HepG2 (cell line): ENCODE measurements at regions not wholly inside any gene's neighbourhood (a gene's known extent, or its start where the extent isn't known, plus 50 kb on each side); places are given as distances from the start of the nearest gene placed in this dataset.

Experiments used
- ATAC-seq: fragments of 200-7000 bp; cut with Tn5 transposase; 3 replicates; pipeline ENCODE4 v1.9.1; 2020; ENCODE audit warnings: mild to moderate bottlenecking, moderate library complexity
- BruUV-seq: library from RNA; stranded (reverse); fragments of 400-500 nt; replicated peaks from 2 replicates; lab custom pipeline; 2021; lab: Mats Ljungman, UMichigan
- CTCF ChIA-PET: fragments of 300-600 bp; formaldehyde crosslinking; extraction: SDS; loops from one replicate; lab custom pipeline; 2021; ENCODE audit warnings: low total read pairs, inconsistent platforms, low intra/inter-chr PET ratio; lab: Yijun Ruan, JAX
- POLR2A ChIA-PET: fragments of 350-600 bp; sonication (Branson Sonifier 250); formaldehyde crosslinking; loops from one replicate; lab custom pipeline; 2020; ENCODE audit warnings: antibody characterized with exemption, inconsistent platforms; lab: Yijun Ruan, JAX
- DNase-seq: peaks from one replicate; pipeline ENCODE4 v3.0.0-alpha.2; 2015; ENCODE audit warnings: low spot score
- FAIRE-seq: peaks from 3 replicates; lab custom pipeline; 2011; peaks lifted over from hg19 to GRCh38; lab: Jason Lieb, UNC
- H2AFZ ChIP-seq: one replicate; pipeline ENCODE4 v1.6.1; 2011; ENCODE audit warnings: low read length, inconsistent platforms
- H3K27ac ChIP-seq: fragments of 300-600 bp; 3 replicates; pipeline ENCODE4 v1.8.0; 2011; ENCODE audit warnings: mixed run types, mild to moderate bottlenecking, mixed read lengths, low read length, inconsistent platforms; ENCODE audit not compliant: insufficient read depth; ENCODE audit errors: extremely low read length
- H3K27me3 ChIP-seq, 2 experiments: fragments of 200-600 bp in 1 of 2; 2 replicates in 1 of 2; 3 replicates in 1 of 2; pipeline versions ENCODE4 v1.6.0 to v1.8.0; 2011; ENCODE audit warnings: low read length in 2 of 2, mild to moderate bottlenecking in 2 of 2, moderate library complexity in 2 of 2, inconsistent platforms in 1 of 2; ENCODE audit not compliant: insufficient read depth in 2 of 2, control insufficient read depth in 1 of 2
- H3K36me3 ChIP-seq, 2 experiments: fragments of 200-600 bp in 1 of 2; replicated peaks in 1 of 2; 2 replicates in 1 of 2; 3 replicates in 1 of 2; pipeline versions ENCODE4 v1.5.1 to v1.8.0; 2011; ENCODE audit warnings: low read length in 2 of 2, inconsistent platforms in 1 of 2; ENCODE audit not compliant: insufficient read depth in 2 of 2, control insufficient read depth in 1 of 2
- H3K4me1 ChIP-seq: 2 replicates; pipeline ENCODE4 v1.5.1; 2012; ENCODE audit warnings: low read length, inconsistent platforms; ENCODE audit not compliant: insufficient read depth
- H3K4me2 ChIP-seq: 2 replicates; pipeline ENCODE4 v1.6.0; 2011; ENCODE audit warnings: low read depth, low read length, inconsistent platforms
- H3K4me3 ChIP-seq, 3 experiments: fragments of 200-600 bp in 1 of 3; sonication (generic), shearing (Covaris generic) in 1 of 3; replicated peaks in 1 of 3; 2 replicates each; pipeline ENCODE4 v1.5.1; 2011 to 2016; ENCODE audit warnings: low read length in 3 of 3, inconsistent platforms in 2 of 3, low read depth in 2 of 3, mild to moderate bottlenecking in 2 of 3, control low read depth in 1 of 3, mixed read lengths in 1 of 3; ENCODE audit not compliant: insufficient read depth in 1 of 3
- H3K79me2 ChIP-seq: one replicate; pipeline ENCODE4 v1.6.1; 2011; ENCODE audit warnings: low read length, inconsistent platforms; ENCODE audit not compliant: insufficient read depth
- H3K9ac ChIP-seq: 2 replicates; pipeline ENCODE4 v1.6.0; 2011; ENCODE audit warnings: mild to moderate bottlenecking, low read depth, low read length, inconsistent platforms; ENCODE audit not compliant: insufficient read depth
- H3K9me3 ChIP-seq: 2 replicates; pipeline ENCODE4 v1.5.1; 2012; ENCODE audit warnings: mild to moderate bottlenecking, low read length
- H4K20me1 ChIP-seq: 2 replicates; pipeline ENCODE4 v1.6.0; 2011; ENCODE audit warnings: inconsistent platforms, mild to moderate bottlenecking, low read length, moderate library complexity; ENCODE audit not compliant: insufficient read depth
- CBX1 ChIP-seq: IDR thresholded peaks from one replicate; pipeline ENCODE4 v1.6.1; 2016; ENCODE audit warnings: antibody characterized with exemption, low read depth
- CBX5 ChIP-seq: sonication (generic); formaldehyde crosslinking; IDR thresholded peaks from 2 replicates; pipeline ENCODE4 v1.4.0; 2020; ENCODE audit warnings: missing genetic modification reagents, borderline replicate concordance
- CHD4 ChIP-seq: fragments of 200-600 bp; sonication (generic); IDR thresholded peaks from 2 replicates; pipeline ENCODE4 v1.7.0; 2017; ENCODE audit warnings: mild to moderate bottlenecking, low read length, borderline replicate concordance
- HCFC1 ChIP-seq: fragments of 150-350 bp; IDR thresholded peaks from 2 replicates; pipeline ENCODE4 v1.6.1; 2014; ENCODE audit warnings: low read depth, low read length
- ONECUT2 ChIP-seq: sonication (generic); formaldehyde crosslinking; IDR thresholded peaks from 2 replicates; pipeline ENCODE4 v1.4.0; 2020; ENCODE audit warnings: missing genetic modification reagents
- RELA ChIP-seq: sonication (generic); formaldehyde crosslinking; IDR thresholded peaks from 2 replicates; pipeline ENCODE4 v1.4.0; 2020; ENCODE audit warnings: missing genetic modification reagents
- SIX1 ChIP-seq: sonication (generic); formaldehyde crosslinking; IDR thresholded peaks from 2 replicates; pipeline ENCODE4 v1.4.0; 2020; ENCODE audit warnings: missing genetic modification reagents, borderline replicate concordance
- SOX13 ChIP-seq, 3 experiments: fragments of 450-650 bp in 1 of 3; sonication (generic) in 1 of 3; formaldehyde crosslinking in 1 of 3; IDR thresholded peaks in 2 of 3; conservative IDR thresholded peaks in 1 of 3; 2 replicates each; pipeline versions ENCODE4 v1.5.0 to v1.6.1; 2016 to 2020; ENCODE audit warnings: antibody characterized with exemption in 1 of 3, mild to moderate bottlenecking in 1 of 3, missing compliant biosample characterization in 1 of 3, missing genetic modification reagents in 1 of 3, moderate library complexity in 1 of 3
- ZBTB8A ChIP-seq: sonication (generic); formaldehyde crosslinking; IDR thresholded peaks from 2 replicates; pipeline ENCODE4 v1.4.0; 2020; ENCODE audit warnings: mild to moderate bottlenecking, low read depth, missing genetic modification reagents, borderline replicate concordance
- ZNF577 ChIP-seq: sonication (generic); formaldehyde crosslinking; IDR thresholded peaks from 2 replicates; pipeline ENCODE4 v1.4.0; 2020; ENCODE audit warnings: mild to moderate bottlenecking, low read depth, missing genetic modification reagents, borderline replicate concordance
- ZNF792 ChIP-seq: IDR thresholded peaks from 2 replicates; pipeline ENCODE4 v1.6.1; 2016
- WGBS: methylation state at CpG from one replicate; pipeline ENCODE4 v1.1.6; 2017; ENCODE audit warnings: low lambda C conversion rate; 5-methylcytosine and 5-hydroxymethylcytosine counted together
- in situ Hi-C: cut with HindIII; loops from 2 replicates; pipeline ENCODE4 v1.10.0; 2017; ENCODE audit warnings: low pct_unique_long_range_greater_than_20kb; ENCODE audit not compliant: extremely low pct_ligation_motif_present
- intact Hi-C: fragments of 100-400 bp; cut with micrococcal nuclease; formaldehyde crosslinking; loops from one replicate; pipeline ENCODE4 v1.10.0; 2022; ENCODE audit not compliant: unreplicated experiment

DNA sequence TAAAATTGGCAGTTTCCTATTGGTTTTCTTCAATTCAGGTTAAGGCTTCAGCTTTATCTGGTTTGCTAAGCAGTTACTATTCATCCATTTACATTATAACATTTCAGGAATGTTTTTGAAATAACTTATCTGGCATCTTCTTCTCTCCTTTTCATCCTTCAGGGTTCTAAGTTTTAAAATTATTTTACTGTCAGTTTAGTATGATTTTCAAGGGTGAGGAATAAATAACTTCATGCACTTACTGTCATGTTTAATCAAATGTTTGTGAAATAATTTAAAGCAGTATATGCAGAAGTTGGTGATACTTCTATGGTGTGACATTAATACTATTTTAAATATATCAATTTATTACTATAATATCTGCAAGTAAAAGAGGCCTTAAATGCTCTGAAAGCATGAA is 338.1 kb upstream of the MMS22L start:
- intact Hi-C loops: no loop called here
- no peak for FAIRE-seq
- H3K4me2 ChIP-seq: no peak overlapping the region
- TF ChIP-seq RELA (CRISPR knock-in tag) (no peak), ONECUT2 (CRISPR knock-in tag) (no peak), HCFC1 (no peak)
- TF ChIP-seq, all 625 proteins: peak for 0
- H3K36me3 ChIP-seq: no peaks in the 10 kb centered on the region
- POLR2A ChIA-PET: no interaction called here
- no peak for DNase-seq
- no peak for ATAC-seq
- H3K9me3 ChIP-seq: peaks cover 5% of the 10 kb centered on the region; the same call in 1 of the 2 replicates
- H3K4me1 ChIP-seq: no peaks in the 10 kb centered on the region
- BruUV-seq: no TSS peak
- H3K27me3 ChIP-seq: no peaks in the 10 kb centered on the region
- CTCF ChIA-PET: no interaction called here
- H3K9ac ChIP-seq: no peak overlapping the region
- H3K4me3 ChIP-seq: no peak overlapping the region
- in situ Hi-C loops: no loop called here
- no peaks in the 10 kb centered on the region for H4K20me1 ChIP-seq
- H3K27ac ChIP-seq: no peak overlapping the region
- no peaks in the 10 kb centered on the region for H3K79me2 ChIP-seq
- no peak overlapping the region for H2AFZ ChIP-seq

DNA sequence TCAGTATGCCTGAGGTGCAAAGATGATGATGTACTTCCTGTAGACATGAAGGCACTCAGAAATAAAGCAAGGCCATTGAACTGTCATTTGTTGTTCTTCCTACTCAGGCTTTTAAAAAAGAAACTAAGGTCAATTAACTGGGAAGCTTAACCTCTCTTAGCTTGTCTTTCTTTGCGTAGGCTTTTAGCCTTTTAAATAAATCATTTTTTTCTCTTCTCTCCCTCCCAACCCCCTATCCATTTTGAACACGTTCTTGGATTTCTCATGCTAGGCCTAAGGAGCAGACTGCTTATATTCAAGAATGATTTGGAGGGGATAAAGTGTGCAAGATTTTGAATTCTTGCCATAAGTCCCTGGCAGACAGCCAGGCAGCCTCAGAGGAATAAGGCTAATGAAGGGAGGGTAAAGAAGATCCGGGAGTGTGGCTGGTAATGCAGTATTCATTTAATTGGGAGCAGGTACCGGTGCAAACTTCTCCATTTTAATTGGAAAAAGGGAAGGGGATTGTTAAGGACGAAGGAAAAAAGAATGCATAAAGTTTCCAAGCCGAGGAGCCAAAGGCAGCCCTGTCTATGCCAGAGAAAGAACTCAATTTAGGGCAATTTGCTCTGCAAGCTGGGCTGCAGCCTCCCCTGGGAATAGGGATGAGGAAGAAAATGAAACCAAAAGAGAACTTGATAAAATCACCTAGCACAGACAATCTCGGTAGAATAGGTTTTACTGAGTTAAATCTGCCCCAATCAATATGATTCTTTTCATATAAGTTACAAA is 343.8 kb upstream of the MMS22L start:
- H3K9ac ChIP-seq: no peak overlapping the region
- TF ChIP-seq ZNF577: no peak
- TF ChIP-seq ZNF792 (CRISPR knock-in tag): no peak
- TF ChIP-seq CBX5: no peak
- no peak for TF ChIP-seq CBX1
- no peak for TF ChIP-seq CHD4
- TF ChIP-seq SIX1 (CRISPR knock-in tag): no peak
- no peak for TF ChIP-seq SOX13 (IDR thresholded peaks at IDR 0.05)
- no peak for TF ChIP-seq SOX13 (CRISPR knock-in tag; conservative IDR thresholded peaks at IDR 0.05 in 1 of 2, IDR thresholded peaks at IDR 0.05 in 1 of 2)
- no peak for TF ChIP-seq ZBTB8A (CRISPR knock-in tag)
- TF ChIP-seq, all 625 proteins: peak for 0
- intact Hi-C loops (no loop called here), in situ Hi-C loops (no loop called here)
- Histone ChIP-seq H3K27ac (no peak overlapping the region), H3K4me1 (no peaks in the 10 kb centered on the region), H3K79me2 (no peaks in the 10 kb centered on the region), H2AFZ (no peak overlapping the region), H3K9me3 (no peaks in the 10 kb centered on the region), H3K4me2 (peak overlapping the region; percentile 11; the same call in 1 of the 2 replicates), H3K36me3 (no peaks in the 10 kb centered on the region), H3K4me3 (no peak overlapping the region), H3K27me3 (no peaks in the 10 kb centered on the region), H4K20me1 (no peaks in the 10 kb centered on the region)
- CTCF ChIA-PET: no interaction called here
- POLR2A ChIA-PET: no interaction called here
- ATAC-seq: no peak
- BruUV-seq: no TSS peak
- 9% methylated on average over 7 of the region's 7 CpGs for WGBS
- FAIRE-seq: no peak
- no peak for DNase-seq
